Stimulated activated CD4-positive, alpha-beta T cell treated with anti-CD3 and anti-CD28 coated beads, Interleukin-12 subunit alpha, Interleukin-12 subunit beta, amount 100 ng/mL, for 24 hours (primary cell): ENCODE measurements at regions not wholly inside any gene's neighbourhood (a gene's known extent, or its start where the extent isn't known, plus 50 kb on each side); places are given as distances from the start of the nearest gene placed in this dataset.
A peak's percentile ranks its signal among the peaks of the same experiment; 100 is the strongest.

Source experiments
- DNase-seq, 2 experiments: peaks; one replicate each; pipeline ENCODE4 v3.0.0-alpha.2; 2020; ENCODE audit warnings: low read depth in 2 of 2

DNA sequence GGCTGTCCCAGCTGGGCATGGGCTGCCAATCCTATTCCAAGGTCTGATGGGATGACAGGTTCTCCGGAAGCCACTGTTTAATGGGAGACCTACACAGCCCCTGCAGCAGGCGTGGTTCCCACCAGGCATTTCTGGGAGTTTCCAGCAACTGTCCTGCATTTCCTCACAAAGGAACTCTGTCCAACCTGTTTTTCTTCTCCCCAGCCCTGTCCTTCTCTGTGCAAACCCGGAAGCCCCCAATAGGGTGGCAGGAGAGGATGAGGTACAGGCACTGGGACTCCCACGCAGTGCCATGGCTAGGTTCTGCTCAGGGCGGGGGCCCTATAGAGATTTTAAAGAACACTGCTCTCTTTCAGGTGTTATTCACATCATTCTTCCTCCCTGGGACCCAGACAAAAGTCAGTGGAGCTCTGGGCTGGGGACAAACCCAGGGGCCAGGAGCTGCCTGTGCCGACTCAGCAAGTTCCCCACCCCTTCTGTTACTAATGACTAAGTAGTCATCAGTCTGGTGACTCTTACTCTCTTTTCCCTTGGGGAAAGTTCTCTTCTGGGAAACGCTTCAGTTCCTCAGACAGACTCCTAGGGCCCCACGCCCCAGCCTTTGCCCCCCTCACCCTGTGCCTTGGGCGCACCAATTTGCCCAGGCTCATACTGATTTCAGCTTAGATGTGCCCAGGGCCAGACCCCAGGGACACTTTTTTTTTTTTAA lies 97.7 kb downstream of the CD47 start:
- no peak for DNase-seq

DNA sequence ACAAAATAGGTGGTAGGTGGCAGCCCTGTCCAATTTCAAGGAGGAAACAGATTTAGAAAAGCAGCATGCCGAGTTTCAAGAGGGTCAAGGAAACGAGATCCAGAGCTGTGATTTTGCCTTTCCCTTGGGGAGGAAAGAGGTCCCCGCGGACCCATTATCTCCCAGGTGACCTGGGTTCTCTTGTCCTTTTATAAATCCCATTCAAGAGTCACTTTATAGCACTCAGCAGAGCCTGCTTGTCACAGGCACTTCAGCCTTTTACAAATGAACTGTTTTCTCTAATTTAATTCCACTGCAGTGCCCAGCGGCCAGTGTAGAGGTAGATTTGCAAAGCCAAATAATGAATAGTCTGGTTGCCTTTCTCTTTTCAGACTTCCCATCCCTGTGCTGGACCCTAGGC lies 99.9 kb downstream of the CD47 start:
- no peak for DNase-seq

DNA sequence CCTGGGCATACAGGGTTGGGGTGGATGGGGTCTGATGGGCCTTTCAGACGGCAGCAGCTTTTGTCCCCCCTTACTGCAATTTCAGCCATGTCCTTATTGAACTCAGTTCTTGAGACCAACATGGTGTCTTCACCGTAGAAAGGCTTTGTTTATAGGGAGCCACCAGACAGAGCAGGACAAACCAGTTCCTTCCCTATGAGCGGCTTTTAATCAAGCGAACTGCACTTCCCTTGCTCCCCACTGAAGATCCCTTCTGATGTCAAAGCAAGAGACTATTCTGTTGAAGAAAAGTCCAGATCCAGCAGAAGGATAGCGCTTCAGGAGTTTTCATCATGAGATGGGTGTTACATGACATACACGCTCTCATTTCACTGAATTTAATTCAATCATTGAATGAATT lies 100.4 kb downstream of the CD47 start:
- DNase-seq = no peak

DNA sequence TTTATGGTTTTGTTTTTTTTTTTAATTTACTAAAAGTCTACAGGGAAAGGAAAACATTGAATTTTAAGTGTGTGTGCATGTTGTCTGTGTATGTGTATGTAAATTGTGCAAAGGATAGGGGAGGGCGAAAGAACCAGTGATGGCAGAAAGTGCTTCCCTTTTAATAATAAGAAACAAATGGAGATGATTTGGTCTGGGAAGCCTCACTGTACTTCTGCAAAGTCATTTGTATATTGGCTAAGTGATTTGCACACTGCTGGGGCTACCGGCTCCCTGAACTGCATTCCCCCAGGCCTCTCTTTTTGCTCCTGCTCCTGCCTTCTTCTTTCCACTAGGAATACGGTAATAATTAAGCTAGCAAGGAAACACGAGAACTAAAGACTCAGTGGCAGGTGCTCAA lies 101.2 kb downstream of the CD47 start:
- no peak for DNase-seq

DNA sequence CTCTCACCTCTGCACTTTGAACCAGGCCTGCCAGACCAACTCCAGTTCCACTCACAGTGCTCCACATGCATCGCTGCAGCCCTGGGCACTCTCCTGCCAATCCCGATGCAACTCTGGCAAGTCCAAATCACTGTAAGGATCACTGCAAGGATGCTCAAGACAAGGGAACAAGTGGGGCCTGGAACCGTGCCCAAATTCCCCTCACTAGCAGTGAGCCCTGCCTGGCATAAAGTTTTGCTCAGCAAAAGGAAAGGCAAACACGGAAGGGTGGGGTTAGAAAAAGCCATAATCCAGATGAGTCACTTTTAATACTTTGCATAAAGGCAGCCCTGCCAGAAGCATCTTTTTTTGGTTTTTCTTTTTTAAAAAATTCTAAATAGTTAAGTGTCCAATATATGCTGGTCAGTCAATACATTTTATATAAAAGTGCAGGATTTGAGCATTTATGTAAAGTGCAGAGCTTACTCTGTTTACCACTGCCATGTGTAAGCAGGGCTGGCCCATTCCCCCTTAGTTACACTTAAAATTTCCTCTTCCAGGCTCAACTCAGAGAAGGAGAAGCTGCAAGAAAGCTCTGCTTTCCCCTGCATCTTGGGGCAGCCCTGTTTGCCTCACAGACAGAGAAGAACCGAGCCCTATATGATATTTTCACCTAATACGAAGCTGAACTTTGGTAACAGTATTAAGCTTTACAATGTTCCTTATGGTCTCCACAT lies 102.2 kb downstream of the CD47 start:
- no peak for DNase-seq

DNA sequence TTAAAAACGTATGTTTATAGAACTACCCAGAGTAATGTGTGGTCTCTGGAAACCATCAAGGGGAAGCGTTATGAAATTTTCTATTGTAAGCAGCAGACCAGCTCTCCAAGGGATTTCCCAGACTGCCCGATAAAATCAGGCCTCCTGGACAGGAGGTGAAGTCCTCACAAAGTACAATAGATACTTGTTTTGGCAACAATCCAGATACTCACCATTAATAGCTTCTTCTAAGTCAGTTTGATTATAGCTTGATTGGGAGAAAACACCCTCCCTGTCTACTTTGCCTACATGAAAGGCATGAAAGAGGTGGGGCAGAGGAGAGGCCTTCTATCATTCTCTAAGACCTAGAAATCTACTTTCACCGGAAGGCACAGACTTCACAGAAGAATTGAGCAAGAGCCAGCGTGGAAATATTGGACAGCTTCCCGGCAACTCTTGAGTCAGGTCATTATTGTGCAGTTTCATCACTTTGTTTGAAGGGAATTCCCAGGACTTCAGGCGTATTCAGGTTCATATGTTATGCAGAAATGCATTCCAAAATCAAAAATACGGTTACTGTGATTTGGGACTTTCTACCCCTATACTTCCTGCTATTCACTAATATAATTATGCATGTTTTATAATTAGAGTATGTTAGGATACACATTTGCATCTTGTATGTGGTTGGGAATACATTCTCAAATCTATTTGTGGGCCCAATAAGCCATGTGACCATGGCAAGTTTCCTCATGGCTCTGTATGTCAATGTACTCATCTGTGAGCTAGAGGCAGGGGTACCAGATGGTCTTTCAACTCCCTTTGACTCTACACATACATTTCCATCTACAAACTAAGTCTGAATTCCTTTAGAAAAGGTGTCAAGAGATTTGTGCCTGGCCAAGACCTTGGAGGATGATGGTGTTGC lies 103.5 kb downstream of the CD47 start:
- DNase-seq = no peak

DNA sequence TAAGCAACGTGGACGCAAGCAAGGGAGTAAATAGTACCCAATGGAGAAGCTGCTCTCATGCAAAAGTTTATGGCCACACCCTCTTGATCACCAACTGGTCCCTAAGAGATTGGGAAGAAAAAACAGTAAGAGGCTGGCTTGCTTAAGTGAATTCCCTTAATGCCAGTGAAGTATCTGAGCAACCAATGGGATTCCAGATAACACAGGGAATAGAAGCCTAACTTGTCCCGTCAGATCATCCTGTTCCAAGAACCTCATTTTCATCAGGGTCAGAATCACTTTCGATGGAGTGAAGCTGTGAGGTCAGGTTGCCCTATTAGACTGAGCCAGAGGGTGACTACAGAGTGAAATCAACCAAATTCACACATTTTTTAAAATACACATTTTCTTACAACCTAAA lies 104.3 kb downstream of the CD47 start:
- no peak for DNase-seq

DNA sequence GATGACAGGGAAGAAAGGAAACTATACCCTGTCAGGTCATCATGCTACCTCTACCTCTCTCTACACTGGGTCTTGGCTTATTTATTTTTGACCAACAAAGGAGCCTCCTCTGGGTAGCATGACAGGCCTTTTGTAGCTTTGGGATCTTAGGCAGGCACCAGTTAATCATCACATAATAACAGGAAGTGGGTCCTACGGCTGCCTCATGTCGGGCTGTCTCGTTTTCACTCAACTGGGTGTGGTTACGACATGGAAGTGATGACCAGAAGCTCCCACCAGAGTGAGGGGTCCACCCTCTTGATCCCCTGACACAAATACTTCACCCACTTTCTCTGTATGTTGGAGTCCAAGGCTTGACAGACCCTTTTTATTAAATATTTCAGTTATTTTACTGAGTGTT lies 105.3 kb downstream of the CD47 start:
- peak in 1 of 2 experiments; percentile 23 for DNase-seq

DNA sequence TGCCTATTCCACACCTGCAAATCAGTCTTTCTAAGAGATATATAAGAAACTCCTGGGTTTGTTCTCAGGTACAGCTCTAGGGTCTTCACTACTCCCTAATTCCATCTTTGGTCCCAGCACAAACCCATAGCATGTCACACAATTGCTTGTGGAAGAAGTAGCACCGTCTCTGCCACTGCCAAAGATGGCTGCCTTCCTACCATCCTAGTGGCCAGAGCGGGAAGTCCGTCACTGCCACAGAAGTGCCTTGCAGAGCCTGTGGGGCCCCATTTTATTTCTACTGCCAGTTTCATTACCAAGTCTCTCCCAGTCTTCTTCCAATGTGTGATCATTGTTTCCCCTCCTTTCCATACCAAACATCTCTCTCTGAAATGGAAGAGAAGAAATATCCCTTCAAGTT lies 107.6 kb downstream of the CD47 start:
- DNase-seq = no peak

DNA sequence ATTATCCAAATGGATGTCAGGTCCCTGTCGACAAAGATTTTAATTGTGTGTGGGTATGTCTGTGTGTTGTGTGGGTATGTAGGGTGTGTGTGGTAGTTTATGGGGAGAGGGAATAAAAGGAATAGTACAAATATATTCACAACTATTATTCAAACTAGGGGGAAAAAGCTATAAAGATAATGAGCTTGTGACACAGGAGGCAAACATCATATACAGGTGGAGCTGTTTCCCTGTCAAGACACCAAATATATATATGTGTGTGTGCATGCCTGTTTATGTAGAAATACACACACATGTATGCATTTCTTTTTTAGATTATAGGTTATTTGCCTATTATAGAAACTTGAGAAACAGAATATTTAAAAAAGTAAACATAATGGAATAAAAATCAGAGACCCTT lies 108.7 kb downstream of the CD47 start:
- no peak for DNase-seq

DNA sequence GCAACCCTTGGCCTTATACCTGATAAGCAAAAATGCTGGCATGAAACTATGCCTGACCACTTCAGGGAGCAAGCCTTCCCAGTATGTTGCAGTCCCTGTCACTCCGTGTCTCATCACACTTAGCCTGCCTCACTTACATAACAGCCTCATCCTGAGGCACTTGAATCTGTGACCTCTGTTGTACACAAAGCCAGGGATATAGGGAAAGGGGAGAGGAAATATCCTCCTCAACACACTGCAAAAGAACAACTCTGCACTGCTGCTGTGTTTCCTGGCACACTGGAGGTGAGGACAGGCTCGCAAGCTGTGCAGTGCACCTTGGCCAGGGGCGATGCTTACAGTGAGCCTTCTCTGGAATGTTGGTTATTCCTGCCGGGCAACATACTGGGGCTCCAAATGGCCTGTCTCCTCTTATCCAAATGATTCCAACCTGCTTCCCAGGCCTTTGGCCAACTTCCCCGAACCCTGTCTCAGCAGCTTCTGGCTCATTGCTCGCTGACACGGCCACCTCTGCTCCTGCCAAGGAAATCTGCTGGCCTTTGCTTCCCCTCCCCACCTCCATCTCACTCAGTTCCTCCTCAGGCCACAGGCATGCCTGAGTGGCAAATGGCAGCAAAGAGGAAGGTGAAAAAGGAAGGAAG lies 109.2 kb downstream of the CD47 start:
- DNase-seq = no peak

DNA sequence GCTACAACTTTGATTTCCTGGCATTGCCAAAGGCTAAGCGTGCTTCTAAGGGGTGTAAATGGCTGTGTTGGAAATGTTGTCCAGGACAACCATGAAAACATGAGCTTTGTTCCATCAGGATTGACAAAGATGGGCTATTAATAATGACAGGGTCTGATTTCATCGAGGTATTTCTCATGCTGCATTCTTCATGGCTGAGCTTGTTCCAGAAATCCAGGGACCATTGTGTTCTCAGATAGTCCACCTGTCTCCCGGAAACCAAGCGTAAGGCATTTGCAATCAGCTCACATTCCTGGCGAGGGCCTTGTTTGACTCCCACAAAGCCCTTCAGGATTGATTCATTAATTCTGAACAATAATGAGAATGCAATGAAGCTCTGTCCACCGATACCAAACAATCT lies 111.3 kb downstream of the CD47 start:
- DNase-seq = no peak

DNA sequence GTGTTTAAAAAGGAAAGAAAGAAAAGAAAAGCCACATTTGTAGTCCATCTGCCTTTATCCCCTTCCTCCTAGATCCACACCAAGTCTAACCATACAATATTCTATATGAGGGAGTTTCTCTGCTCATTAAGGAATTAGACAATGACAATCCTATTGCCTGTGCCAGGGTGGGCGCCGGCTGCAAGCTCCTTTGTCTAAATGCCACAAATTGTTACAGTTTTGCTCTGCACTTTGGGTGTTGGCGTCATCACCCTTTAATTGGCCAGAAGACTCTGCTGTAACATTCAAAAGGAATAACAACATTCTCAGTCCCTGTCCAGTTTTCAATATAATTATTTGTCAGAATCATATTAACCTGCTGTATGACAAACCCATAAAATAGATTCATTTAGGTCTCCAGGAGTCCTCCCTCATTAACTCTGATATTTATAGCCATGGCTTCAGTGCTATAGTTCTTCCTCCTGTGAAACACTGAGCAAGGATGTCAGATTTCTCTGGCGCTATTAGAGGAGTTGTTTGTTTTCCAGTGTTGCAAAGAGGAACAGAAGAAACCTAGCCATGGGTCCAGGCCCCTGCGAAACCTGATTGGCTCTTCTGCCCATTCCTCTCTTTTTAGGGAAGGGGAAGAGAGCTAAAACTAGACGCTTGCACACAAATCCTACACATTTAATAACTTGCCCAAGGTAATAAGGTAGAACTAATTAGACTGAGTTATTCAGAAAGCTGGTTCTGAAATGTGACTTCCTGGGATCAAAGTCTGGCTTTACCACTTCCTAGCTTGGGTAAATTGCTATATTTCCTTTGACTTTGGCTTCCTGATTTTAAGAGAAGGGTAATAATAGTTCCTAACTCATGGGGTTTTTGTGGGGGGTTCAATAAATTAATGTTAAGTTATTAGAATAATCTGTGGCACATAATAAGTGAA lies 112.4 kb downstream of the CD47 start:
- DNase-seq = no peak

DNA sequence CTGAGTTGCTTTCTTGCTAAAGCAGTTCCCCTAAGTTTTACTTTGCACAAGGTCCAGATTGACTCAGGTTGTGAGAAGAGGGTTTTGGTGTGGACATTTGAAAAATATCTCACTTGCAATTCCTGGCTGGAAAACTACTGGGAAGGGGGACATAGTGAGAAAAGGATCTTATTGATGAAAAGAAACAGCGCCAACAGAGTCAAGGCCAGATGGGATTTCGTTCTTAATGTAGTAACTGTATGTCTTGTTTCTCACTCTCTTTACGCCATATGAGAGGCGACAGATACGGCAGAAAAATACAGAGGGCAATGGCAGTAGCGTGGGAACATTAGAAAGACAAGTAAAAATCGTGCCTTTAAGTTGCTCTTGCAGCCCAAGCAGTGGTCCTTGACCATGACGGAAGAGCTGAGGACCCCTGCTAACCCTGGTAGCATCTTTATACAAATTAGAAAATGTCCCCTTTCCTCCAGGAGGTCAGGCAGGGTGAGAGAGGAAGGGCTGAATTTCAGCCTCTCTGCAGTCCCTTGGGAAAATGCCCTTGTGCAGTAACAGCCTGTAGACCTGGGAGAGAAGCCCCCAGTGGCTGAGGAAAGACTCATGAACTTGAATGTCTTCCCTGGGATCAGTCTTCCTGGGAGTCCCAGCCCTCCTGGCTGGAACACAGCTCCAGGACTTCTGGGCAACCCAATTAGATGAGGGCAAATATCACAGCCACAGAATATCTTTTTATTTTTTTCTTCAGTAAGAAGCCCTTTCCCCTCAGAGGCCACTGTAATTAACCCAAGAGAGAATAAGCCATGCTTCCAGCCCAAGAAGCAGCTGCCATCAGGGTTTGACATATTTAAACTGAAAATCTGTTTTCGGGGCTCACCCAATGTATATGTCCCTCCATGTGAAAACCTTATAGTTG lies 113.4 kb downstream of the CD47 start:
- DNase-seq = no peak

DNA sequence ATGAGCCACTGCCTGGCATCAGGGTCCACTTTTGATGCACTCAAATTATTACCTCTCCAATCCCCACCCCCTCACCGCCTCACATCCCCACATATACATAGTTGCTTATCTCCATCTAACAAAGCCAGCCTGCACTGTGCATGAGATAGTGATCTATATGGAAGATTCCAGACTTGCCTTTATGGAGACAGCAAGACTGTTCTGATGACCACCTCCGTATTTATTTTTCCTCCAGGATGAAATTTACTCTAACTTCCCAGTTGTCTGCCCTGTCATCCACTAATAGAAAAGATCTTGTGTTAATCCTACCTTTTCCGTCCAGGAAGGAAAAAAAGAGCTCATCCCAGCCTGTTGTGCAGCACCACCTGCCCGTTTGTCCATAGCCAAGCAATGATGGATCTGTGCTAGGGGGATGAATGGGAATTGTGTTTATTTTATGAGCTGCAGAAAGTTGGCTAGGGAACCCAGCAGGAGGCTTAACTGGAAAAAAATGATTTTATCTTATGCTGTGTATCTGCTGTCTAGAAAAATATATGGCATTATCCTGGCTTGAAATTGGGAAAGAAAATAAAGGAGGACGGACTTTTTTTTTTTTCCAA lies 114.5 kb downstream of the CD47 start:
- no peak for DNase-seq

DNA sequence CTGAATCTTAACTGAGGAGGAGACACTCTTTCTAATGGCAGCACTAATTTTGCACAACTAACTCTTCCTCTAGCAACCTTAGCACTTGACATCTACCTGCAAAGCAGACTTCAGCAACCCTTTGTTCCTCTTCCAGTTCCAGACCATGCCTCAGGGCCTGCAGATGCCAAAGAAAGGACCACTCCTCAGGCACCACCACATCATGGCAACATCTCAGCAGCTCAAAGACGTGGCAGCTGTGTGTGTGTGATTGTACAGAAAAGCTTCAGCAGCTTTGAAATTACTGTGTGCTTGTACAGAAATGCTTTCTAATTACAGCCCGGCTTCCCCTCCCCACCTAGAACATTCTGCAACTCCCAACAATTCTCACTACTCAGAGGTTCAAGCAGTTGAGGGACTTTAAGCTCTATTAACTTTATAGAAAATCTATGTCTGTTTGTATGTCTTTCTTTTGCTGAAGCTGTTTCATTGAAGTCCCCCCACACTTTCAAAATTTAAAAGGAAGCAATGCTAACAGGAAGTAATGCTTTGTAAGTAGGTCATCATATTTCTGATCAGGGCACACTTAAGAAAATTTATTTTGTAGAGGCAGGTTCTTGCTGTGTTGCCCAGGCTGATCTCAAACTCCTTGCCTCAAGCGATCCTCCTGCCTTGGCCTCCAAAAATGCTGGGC lies 115.2 kb downstream of the CD47 start:
- no peak for DNase-seq

DNA sequence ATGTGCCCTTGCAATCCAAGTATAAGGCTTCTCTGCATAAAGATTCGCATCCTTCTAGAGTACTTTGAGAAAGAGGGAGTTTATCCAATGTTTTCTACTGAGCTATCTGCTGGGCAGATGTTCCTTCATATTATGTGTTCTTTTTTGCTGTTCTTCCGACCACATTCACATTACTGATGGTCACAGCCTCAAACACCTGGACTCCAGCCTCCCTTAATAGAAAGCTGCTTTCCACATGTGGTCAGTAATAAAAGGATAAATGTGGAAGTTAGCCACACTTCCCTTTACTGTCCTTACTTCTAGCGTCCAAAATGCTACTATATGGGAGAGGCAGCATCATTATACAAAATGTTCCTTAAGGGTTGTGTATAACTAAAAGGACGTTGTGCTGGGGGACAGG lies 116.9 kb downstream of the CD47 start:
- DNase-seq = no peak

DNA sequence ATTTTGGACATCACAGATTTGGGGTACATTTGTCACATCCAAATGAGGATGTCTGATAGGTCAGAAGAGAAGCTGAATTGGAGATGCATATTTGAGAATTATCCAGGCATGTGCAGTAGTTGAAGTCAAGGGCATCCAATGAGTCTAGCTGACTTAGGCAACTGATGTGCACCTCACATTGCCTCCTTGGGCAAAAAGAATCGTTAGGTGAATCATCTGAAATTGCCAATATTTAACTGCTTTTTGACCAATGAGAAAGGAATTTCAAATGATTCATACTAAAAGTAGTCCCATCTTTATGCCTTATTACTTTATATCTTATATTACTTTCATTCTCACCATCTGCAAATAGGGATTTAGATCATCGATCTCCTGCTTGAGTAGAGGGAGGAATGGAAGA lies 117.7 kb downstream of the CD47 start:
- DNase-seq = no peak

DNA sequence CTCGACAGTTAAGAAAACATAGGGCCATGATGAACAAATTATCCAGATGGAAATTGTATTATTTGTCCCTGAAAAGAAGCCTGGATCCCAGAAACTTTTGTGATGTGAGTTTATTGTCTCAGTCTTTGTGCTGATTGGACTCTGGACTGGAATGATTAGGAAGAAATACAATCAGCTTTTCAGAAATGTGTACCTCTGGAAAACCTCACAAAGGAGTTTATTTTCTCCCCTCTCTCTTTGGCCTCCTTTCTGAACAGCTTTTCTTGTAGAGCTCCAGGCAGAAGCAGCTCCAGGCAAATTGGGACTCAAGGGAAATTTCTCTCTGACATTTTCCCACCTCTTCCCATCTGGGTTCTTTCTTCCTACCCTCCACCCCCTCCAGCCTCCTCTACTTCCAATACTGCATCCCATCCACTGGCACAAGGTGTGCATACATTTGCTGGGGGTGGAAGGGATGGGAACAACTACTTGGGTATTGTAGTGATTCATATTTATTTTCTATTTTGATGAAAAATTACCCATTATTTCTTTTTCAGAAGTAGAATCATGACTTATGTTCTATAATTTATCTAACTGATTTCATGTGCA lies 119.7 kb downstream of the CD47 start:
- no peak for DNase-seq
